HEK293 (cell line): ENCODE measurements at regions not wholly inside any gene's neighbourhood (a gene's known extent, or its start where the extent isn't known, plus 50 kb on each side); places are given as distances from the start of the nearest gene placed in this dataset.

Experiments used
- CTCF ChIP-seq: fragments of 450-650 bp; formaldehyde crosslinking; IDR thresholded peaks from 2 replicates; pipeline ENCODE4 v1.5.1; 2016; ENCODE audit warnings: missing biosample characterization, missing genetic modification characterization
- MZF1 ChIP-seq: fragments of 450-650 bp; formaldehyde crosslinking; IDR thresholded peaks from 2 replicates; pipeline ENCODE4 v1.5.1; 2017; ENCODE audit warnings: missing biosample characterization, missing genetic modification characterization, borderline replicate concordance
- PATZ1 ChIP-seq: fragments of 450-650 bp; formaldehyde crosslinking; IDR thresholded peaks from 2 replicates; pipeline ENCODE4 v1.5.1; 2016; ENCODE audit warnings: missing biosample characterization, missing genetic modification characterization
- REST ChIP-seq: fragments of 450-650 bp; formaldehyde crosslinking; IDR thresholded peaks from 2 replicates; pipeline ENCODE4 v1.5.1; 2016; ENCODE audit warnings: missing biosample characterization, missing genetic modification characterization
- SETDB1 ChIP-seq: IDR thresholded peaks from one replicate; pipeline ENCODE4 v1.6.1; 2017; ENCODE audit warnings: mild to moderate bottlenecking, low read length, moderate library complexity, mixed read lengths; ENCODE audit not compliant: insufficient read length
- TCF7L2 ChIP-seq: IDR thresholded peaks from 2 replicates; pipeline ENCODE4 v1.6.1; 2011; ENCODE audit warnings: low read depth, mild to moderate bottlenecking, inconsistent platforms, low read length, moderate library complexity, borderline replicate concordance
- ZNF324 ChIP-seq: fragments of 450-650 bp; formaldehyde crosslinking; IDR thresholded peaks from 2 replicates; pipeline ENCODE4 v1.5.1; 2016; ENCODE audit warnings: missing biosample characterization, missing genetic modification characterization
- ZNF423 ChIP-seq: fragments of 450-650 bp; formaldehyde crosslinking; IDR thresholded peaks from 2 replicates; pipeline ENCODE4 v1.5.1; 2016; ENCODE audit warnings: missing biosample characterization, missing genetic modification characterization
- ZNF449 ChIP-seq: fragments of 450-650 bp; formaldehyde crosslinking; IDR thresholded peaks from 2 replicates; pipeline ENCODE4 v1.5.1; 2017; ENCODE audit warnings: missing biosample characterization, mild to moderate bottlenecking, missing genetic modification characterization, moderate library complexity

GRCh38 chr6:164825386-164825785 is 484.0 kb downstream of the C6orf118 start:
- no peak for TF ChIP-seq CTCF (tag by site-specific recombination)
- no peak for TF ChIP-seq ZNF324 (tag by site-specific recombination)
- no peak for TF ChIP-seq ZNF423 (tag by site-specific recombination)
- no peak for TF ChIP-seq REST (tag by site-specific recombination)
- TF ChIP-seq PATZ1 (tag by site-specific recombination) = no peak
- no peak for TF ChIP-seq MZF1 (tag by site-specific recombination)
- no peak for TF ChIP-seq TCF7L2
- TF ChIP-seq SETDB1 = no peak
- TF ChIP-seq ZNF449 (tag by site-specific recombination) = no peak
